IMR-90 (cell line): ENCODE measurements at regions not wholly inside any gene's neighbourhood (a gene's known extent, or its start where the extent isn't known, plus 50 kb on each side); places are given as distances from the start of the nearest gene placed in this dataset.

Source experiments
- ATAC-seq: fragments of 200-7000 bp; cut with Tn5 transposase; 2 replicates; pipeline ENCODE4 v1.9.1; 2020; ENCODE audit warnings: low read depth, mild to moderate bottlenecking, moderate library complexity
- BruUV-seq: library from RNA; stranded (reverse); fragments of 400-500 nt; replicated peaks from 2 replicates; lab custom pipeline; 2021; lab: Mats Ljungman, UMichigan
- CTCF ChIA-PET: fragments of 300-600 bp; formaldehyde crosslinking; extraction: SDS; loops from one replicate; lab custom pipeline; 2021; ENCODE audit warnings: antibody characterized with exemption; lab: Yijun Ruan, JAX
- POLR2A ChIA-PET: fragments of 300-600 bp; sonication (Branson Sonifier 250); formaldehyde crosslinking; loops from one replicate; lab custom pipeline; 2022; ENCODE audit warnings: antibody characterized with exemption; ENCODE audit not compliant: unreplicated experiment; lab: Charles Lee
- DNase-seq: peaks from one replicate; pipeline ENCODE4 v3.0.0; 2013
- H2AFZ ChIP-seq: replicated peaks from 2 replicates; pipeline ENCODE3; 2013; ENCODE audit warnings: low read length, mild to moderate bottlenecking; ENCODE audit not compliant: poor library complexity
- H2AK5ac ChIP-seq: 2 replicates; pipeline ENCODE4 v1.6.1; 2013; ENCODE audit warnings: low read depth, low read length, inconsistent platforms
- H2AK9ac ChIP-seq: replicated peaks from 2 replicates; pipeline ENCODE3; 2013; ENCODE audit warnings: mild to moderate bottlenecking, low read depth, low read length, moderate library complexity; ENCODE audit not compliant: poor library complexity
- H2BK120ac ChIP-seq: 2 replicates; pipeline ENCODE4 v1.6.1; 2013; ENCODE audit warnings: low read depth, low read length, inconsistent platforms
- H2BK15ac ChIP-seq: 3 replicates; pipeline ENCODE4 v1.6.1; 2013; ENCODE audit warnings: low read depth, low read length, inconsistent platforms
- H2BK20ac ChIP-seq: 2 replicates; pipeline ENCODE4 v1.6.1; 2013; ENCODE audit warnings: low read depth, mild to moderate bottlenecking, inconsistent platforms, low read length, moderate library complexity
- H2BK5ac ChIP-seq: 2 replicates; pipeline ENCODE4 v1.6.1; 2013; ENCODE audit warnings: mild to moderate bottlenecking, low read depth, low read length, inconsistent platforms; ENCODE audit not compliant: poor library complexity, severe bottlenecking
- H3K14ac ChIP-seq: replicated peaks from 2 replicates; pipeline ENCODE4 v1.6.1; 2013; ENCODE audit warnings: low read depth, low read length, inconsistent platforms
- H3K18ac ChIP-seq: 2 replicates; pipeline ENCODE4 v1.6.1; 2013; ENCODE audit warnings: low read depth, low read length, control low read depth
- H3K23ac ChIP-seq: 2 replicates; pipeline ENCODE4 v1.6.1; 2013; ENCODE audit warnings: low read depth, low read length, inconsistent platforms
- H3K27ac ChIP-seq: 2 replicates; pipeline ENCODE4 v1.5.1; 2013; ENCODE audit warnings: mild to moderate bottlenecking, control low read depth, low read length; ENCODE audit not compliant: insufficient read depth
- H3K27me3 ChIP-seq: 2 replicates; pipeline ENCODE4 v1.6.1; 2013; ENCODE audit warnings: low read length; ENCODE audit not compliant: control insufficient read depth, insufficient read depth
- H3K36me3 ChIP-seq: 2 replicates; pipeline ENCODE4 v1.6.1; 2013; ENCODE audit warnings: low read length, mixed read lengths; ENCODE audit not compliant: control insufficient read depth, insufficient read depth
- H3K4ac ChIP-seq: 2 replicates; pipeline ENCODE4 v1.6.1; 2013; ENCODE audit warnings: low read depth, low read length, inconsistent platforms
- H3K4me1 ChIP-seq: 2 replicates; pipeline ENCODE4 v1.6.1; 2013; ENCODE audit warnings: low read length, mixed read lengths; ENCODE audit not compliant: control insufficient read depth, insufficient read depth
- H3K4me2 ChIP-seq: 2 replicates; pipeline ENCODE4 v1.6.1; 2013; ENCODE audit warnings: low read depth, mild to moderate bottlenecking, control low read depth, low read length, moderate library complexity
- H3K4me3 ChIP-seq: 2 replicates; pipeline ENCODE4 v1.5.1; 2013; ENCODE audit warnings: low read depth, mild to moderate bottlenecking, control low read depth, low read length, moderate library complexity; ENCODE audit not compliant: insufficient read depth
- H3K56ac ChIP-seq: 2 replicates; pipeline ENCODE4 v1.6.1; 2013; ENCODE audit warnings: low read length, inconsistent platforms; ENCODE audit not compliant: insufficient read depth; ENCODE audit errors: extremely low read depth
- H3K79me1 ChIP-seq, 2 experiments: 2 replicates each; pipeline ENCODE4 v1.6.1; 2013; ENCODE audit warnings: low read length in 2 of 2, inconsistent platforms in 1 of 2, low read depth in 1 of 2
- H3K9ac ChIP-seq: 2 replicates; pipeline ENCODE4 v1.6.1; 2013; ENCODE audit warnings: low read depth, low read length, control low read depth
- H3K9me1 ChIP-seq: 2 replicates; pipeline ENCODE4 v1.6.1; 2013; ENCODE audit warnings: low read length, inconsistent platforms; ENCODE audit not compliant: insufficient read depth
- H3K9me3 ChIP-seq: 2 replicates; pipeline ENCODE4 v1.6.1; 2013; ENCODE audit warnings: low read length; ENCODE audit not compliant: control insufficient read depth, insufficient read depth
- H4K20me1 ChIP-seq: 2 replicates; pipeline ENCODE4 v1.6.1; 2013; ENCODE audit warnings: low read length, inconsistent platforms; ENCODE audit not compliant: insufficient read depth
- H4K5ac ChIP-seq: 2 replicates; pipeline ENCODE4 v1.6.1; 2013; ENCODE audit warnings: mild to moderate bottlenecking, low read depth, low read length, control low read depth
- H4K8ac ChIP-seq, 2 experiments: 2 replicates each; pipeline ENCODE4 v1.6.1; 2013; ENCODE audit warnings: low read depth in 2 of 2, low read length in 2 of 2, control low read depth in 1 of 2, inconsistent platforms in 1 of 2
- H4K91ac ChIP-seq: 2 replicates; pipeline ENCODE4 v1.6.1; 2013; ENCODE audit warnings: low read depth, low read length, inconsistent platforms; ENCODE audit not compliant: insufficient read depth
- BHLHE40 ChIP-seq: fragments of 150-350 bp; IDR thresholded peaks from 2 replicates; pipeline ENCODE4 v1.6.1; 2016; ENCODE audit warnings: mild to moderate bottlenecking, low read depth, low read length
- CEBPB ChIP-seq: IDR thresholded peaks from 2 replicates; pipeline ENCODE4 v1.6.1; 2012; ENCODE audit warnings: low read depth, low read length, improper control_type of control experiment
- CTCF ChIP-seq: conservative IDR thresholded peaks from 2 replicates; pipeline ENCODE4 v1.5.1; 2012; ENCODE audit warnings: mild to moderate bottlenecking, low read depth, low read length, improper control_type of control experiment
- ELK1 ChIP-seq: fragments of 150-350 bp; IDR thresholded peaks from 2 replicates; pipeline ENCODE4 v1.6.1; 2016; ENCODE audit warnings: low read depth, mild to moderate bottlenecking, low read length, moderate library complexity, borderline replicate concordance
- FOS ChIP-seq: fragments of 150-350 bp; IDR thresholded peaks from 2 replicates; pipeline ENCODE4 v1.6.1; 2016; ENCODE audit warnings: low read depth, low read length
- MAFK ChIP-seq: IDR thresholded peaks from 2 replicates; pipeline ENCODE4 v1.6.1; 2012; ENCODE audit warnings: low read depth, low read length, improper control_type of control experiment
- MAZ ChIP-seq: IDR thresholded peaks from 2 replicates; pipeline ENCODE4 v1.6.1; 2012; ENCODE audit warnings: low read depth, mild to moderate bottlenecking, low read length, improper control_type of control experiment, moderate library complexity, borderline replicate concordance
- MXI1 ChIP-seq: IDR thresholded peaks from 2 replicates; pipeline ENCODE4 v1.6.1; 2012; ENCODE audit warnings: low read depth, mild to moderate bottlenecking, low read length, moderate library complexity, borderline replicate concordance
- NFE2L2 ChIP-seq: fragments of 150-350 bp; IDR thresholded peaks from 2 replicates; pipeline ENCODE4 v1.6.1; 2016; ENCODE audit warnings: low read depth, mild to moderate bottlenecking, low read length
- POLR2A ChIP-seq: IDR thresholded peaks from 2 replicates; pipeline ENCODE4 v1.6.1; 2012; ENCODE audit warnings: mild to moderate bottlenecking, low read depth, low read length
- RAD21 ChIP-seq: IDR thresholded peaks from 2 replicates; pipeline ENCODE4 v1.6.1; 2012; ENCODE audit warnings: low read length, improper control_type of control experiment
- RCOR1 ChIP-seq: IDR thresholded peaks from 2 replicates; pipeline ENCODE4 v1.6.1; 2012; ENCODE audit warnings: mild to moderate bottlenecking, low read length, improper control_type of control experiment; ENCODE audit not compliant: insufficient replicate concordance
- RFX5 ChIP-seq: IDR thresholded peaks from 2 replicates; pipeline ENCODE4 v1.8.0; 2012; ENCODE audit warnings: low read depth, mild to moderate bottlenecking, low read length, moderate library complexity
- SMC3 ChIP-seq: fragments of 150-350 bp; IDR thresholded peaks from 2 replicates; pipeline ENCODE4 v1.6.1; 2016; ENCODE audit warnings: low read depth, mild to moderate bottlenecking, antibody characterized with exemption, low read length, moderate library complexity
- USF2 ChIP-seq: fragments of 150-350 bp; IDR thresholded peaks from 2 replicates; pipeline ENCODE4 v1.6.1; 2017; ENCODE audit warnings: mild to moderate bottlenecking, antibody characterized with exemption, low read length, low read depth
- WGBS, 2 experiments: methylation state at CpG; one replicate each; pipeline versions ENCODE4 v1.1.5 to v1.1.7; 2013; ENCODE audit warnings: missing lambda C conversion rate in 2 of 2; ENCODE audit not compliant: insufficient read length in 1 of 2; ENCODE audit errors: extremely low coverage in 2 of 2; 5-methylcytosine and 5-hydroxymethylcytosine counted together
- dilution Hi-C: fragments of 300-500 bp; cut with HindIII; formaldehyde crosslinking; loops from one replicate; pipeline ENCODE4 v1.14.3; 2018; ENCODE audit warnings: low sequenced_read_pairs; ENCODE audit not compliant: unreplicated experiment
- in situ Hi-C: fragments of 300-500 bp; cut with MboI; formaldehyde crosslinking; loops from 3 replicates; pipeline ENCODE4 v1.14.3; 2019; ENCODE audit warnings: low sequenced_read_pairs, inconsistent platforms, mixed read lengths
- intact Hi-C: fragments of 100-400 bp; cut with micrococcal nuclease; formaldehyde crosslinking; loops from 2 replicates; pipeline ENCODE4 v1.10.0; 2022

GRCh38 chr1:29467989-29468900 lies 231.9 kb downstream of the PTPRU start:
- no peak overlapping the region for H4K8ac ChIP-seq
- no peak overlapping the region for H3K56ac ChIP-seq
- H3K14ac ChIP-seq: no peak overlapping the region
- H3K4ac ChIP-seq: no peak overlapping the region
- H4K20me1 ChIP-seq: no peaks in the 10 kb centered on the region
- WGBS, 2 experiments: 22% methylated on average over 3 of the region's 10 CpGs; no CpG with 5 or more reads in 1 of the 2 experiments
- ATAC-seq (no peak), DNase-seq (no peak)
- in situ Hi-C loops (no loop called here), intact Hi-C loops (no loop called here), dilution Hi-C loops (no loop called here)
- no peak overlapping the region for H2BK120ac ChIP-seq
- H3K18ac ChIP-seq: no peak overlapping the region
- CTCF ChIA-PET: no interaction called here
- H3K9me3 ChIP-seq: no peaks in the 10 kb centered on the region
- no peak overlapping the region for H4K91ac ChIP-seq
- H2BK15ac ChIP-seq: no peak overlapping the region
- peaks cover 4% of the 10 kb centered on the region for H3K27me3 ChIP-seq
- BruUV-seq: no TSS peak
- H2AK9ac ChIP-seq: no peak overlapping the region
- H2AFZ ChIP-seq: no peak overlapping the region
- no peaks in the 10 kb centered on the region for H3K9me1 ChIP-seq
- no peaks in the 10 kb centered on the region for H3K4me1 ChIP-seq
- no peak overlapping the region for H3K4me3 ChIP-seq
- H3K4me2 ChIP-seq: no peak overlapping the region
- H3K36me3 ChIP-seq: no peaks in the 10 kb centered on the region
- H3K79me1 ChIP-seq: no peaks in the 10 kb centered on the region
- no peak overlapping the region for H4K5ac ChIP-seq
- H2BK20ac ChIP-seq: no peak overlapping the region
- H3K27ac ChIP-seq: no peak overlapping the region
- POLR2A ChIA-PET: no interaction called here
- H2BK5ac ChIP-seq: no peak overlapping the region
- H3K9ac ChIP-seq: no peak overlapping the region
- no peak overlapping the region for H2AK5ac ChIP-seq
- no peak overlapping the region for H3K23ac ChIP-seq
- TF ChIP-seq MAFK: no peak
- no peak for TF ChIP-seq MXI1
- no peak for TF ChIP-seq BHLHE40
- TF ChIP-seq SMC3: no peak
- TF ChIP-seq USF2: no peak
- no peak for TF ChIP-seq CEBPB
- no peak for TF ChIP-seq POLR2A
- no peak for TF ChIP-seq CTCF
- no peak for TF ChIP-seq RCOR1
- no peak for TF ChIP-seq MAZ
- no peak for TF ChIP-seq RAD21
- TF ChIP-seq RFX5: no peak
- TF ChIP-seq ELK1: no peak
- no peak for TF ChIP-seq FOS
- no peak for TF ChIP-seq NFE2L2
